ENCODE measurements at regions not wholly inside any gene's neighbourhood (a gene's known extent, or its start where the extent isn't known, plus 50 kb on each side); places are given as distances from the start of the nearest gene placed in this dataset.

- TF ChIP-seq EP300 (IDR thresholded peaks at IDR 0.05), result no peak
- no peak for TF ChIP-seq GATA3 (IDR thresholded peaks at IDR 0.05; ENCODE audit: borderline replicate concordance)
- no peak for TF ChIP-seq CTCF (IDR thresholded peaks at IDR 0.05)
- TF ChIP-seq HMGXB4 (CRISPR knock-in tag; IDR thresholded peaks at IDR 0.05; ENCODE audit: borderline replicate concordance), result no peak
- TF ChIP-seq POLR2A (IDR thresholded peaks at IDR 0.05; ENCODE audit: low read length), result no peak
- no peak for TF ChIP-seq RFX5 (IDR thresholded peaks at IDR 0.05)
Measured at GRCh38 chr1:30188329-30188728, 535.1 kb downstream of the MATN1 start.
